ENCODE measurements at regions not wholly inside any gene's neighbourhood (a gene's known extent, or its start where the extent isn't known, plus 50 kb on each side); places are given as distances from the start of the nearest gene placed in this dataset.
A peak's percentile ranks its signal among the peaks of the same experiment; 100 is the strongest.

- TF ChIP-seq POU2F2 (IDR thresholded peaks at IDR 0.05; ENCODE audit: borderline replicate concordance, low read depth, low read length), result peak; percentile 44; the same call in 1 of the 3 replicates
- peak; percentile 65; the same call in 1 of the 2 replicates for TF ChIP-seq LARP7 (IDR thresholded peaks at IDR 0.05)
- TF ChIP-seq DPF2 (IDR thresholded peaks at IDR 0.05), result peak; percentile 14
- peak in 1 of 2 experiments; percentile 58; a peak in 2 of 4 replicates for TF ChIP-seq EP300 (IDR thresholded peaks at IDR 0.05; ENCODE audit: borderline replicate concordance in 1 of 2, control insufficient read depth in 1 of 2, low read depth in 2 of 2, low read length in 2 of 2)
- TF ChIP-seq BHLHE40 (IDR thresholded peaks at IDR 0.05; ENCODE audit: borderline replicate concordance in 1 of 2, low read depth in 2 of 2, low read length in 1 of 2), result peak in 1 of 2 experiments; percentile 32; a peak in 2 of 4 replicates
- TF ChIP-seq RFX5 (IDR thresholded peaks at IDR 0.05; ENCODE audit: low read depth, low read length), result no peak
- no peak for TF ChIP-seq ZNF622 (IDR thresholded peaks at IDR 0.05)
- no peak for TF ChIP-seq BCLAF1 (IDR thresholded peaks at IDR 0.05)
- TF ChIP-seq NR2C2 (IDR thresholded peaks at IDR 0.05; ENCODE audit: borderline replicate concordance, control insufficient read depth, insufficient read length, low read depth), result no peak
- no peak for TF ChIP-seq BACH1 (IDR thresholded peaks at IDR 0.05; ENCODE audit: borderline replicate concordance)
- TF ChIP-seq ZNF217 (IDR thresholded peaks at IDR 0.05), result no peak
- peak; percentile 42; the same call in 1 of the 2 replicates for TF ChIP-seq SMC3 (IDR thresholded peaks at IDR 0.05; ENCODE audit: borderline replicate concordance, low read length)
- TF ChIP-seq SKIL (IDR thresholded peaks at IDR 0.05; ENCODE audit: low read depth, poor library complexity, severe bottlenecking), result peak; percentile 11
- peak; percentile 49 for TF ChIP-seq EED (IDR thresholded peaks at IDR 0.05; ENCODE audit: low read depth)
- no peak for TF ChIP-seq USF1 (IDR thresholded peaks at IDR 0.05; ENCODE audit: borderline replicate concordance, extremely low read length, insufficient read depth, low read depth, low read length)
- peak; percentile 32; the same call in 1 of the 2 replicates for TF ChIP-seq BCL11A (IDR thresholded peaks at IDR 0.05; ENCODE audit: low read depth, low read length)
- peak; percentile 64; the same call in 1 of the 2 replicates for TF ChIP-seq SMARCA5 (IDR thresholded peaks at IDR 0.05)
- 0 out of 2 replicates have a peak, but pooled peaks have one; percentile 26 for TF ChIP-seq SMAD5 (IDR thresholded peaks at IDR 0.05; ENCODE audit: low read depth)
- TF ChIP-seq WRNIP1 (IDR thresholded peaks at IDR 0.05; ENCODE audit: borderline replicate concordance, low read depth, low read length), result 0 out of 2 replicates have a peak, but pooled peaks have one; percentile 65
- TF ChIP-seq ZNF687 (IDR thresholded peaks at IDR 0.05), result peak; percentile 97
- TF ChIP-seq HCFC1 (IDR thresholded peaks at IDR 0.05; ENCODE audit: low read length), result 0 out of 2 replicates have a peak, but pooled peaks have one; percentile 10
- TF ChIP-seq CREM (IDR thresholded peaks at IDR 0.05; ENCODE audit: low read depth), result peak; percentile 29; the same call in 1 of the 2 replicates
These were observed 64.6 kb upstream of the ENPP6 start (continued) for GRCh38 chr4:184282251-184282713.
